NCI-H128 (cell line): ENCODE measurements at regions not wholly inside any gene's neighbourhood (a gene's known extent, or its start where the extent isn't known, plus 50 kb on each side); places are given as distances from the start of the nearest gene placed in this dataset.
"Not testable (repeated sequence)": the region's sequence is repeated elsewhere in the genome, so short reads cannot be mapped to it uniquely, and the experiment has no call there.

Experiments
- DNase-seq: peaks from one replicate; lab custom pipeline; 2025; ENCODE audit not compliant: unreplicated experiment; lab: John Stamatoyannopoulos, UW

DNA sequence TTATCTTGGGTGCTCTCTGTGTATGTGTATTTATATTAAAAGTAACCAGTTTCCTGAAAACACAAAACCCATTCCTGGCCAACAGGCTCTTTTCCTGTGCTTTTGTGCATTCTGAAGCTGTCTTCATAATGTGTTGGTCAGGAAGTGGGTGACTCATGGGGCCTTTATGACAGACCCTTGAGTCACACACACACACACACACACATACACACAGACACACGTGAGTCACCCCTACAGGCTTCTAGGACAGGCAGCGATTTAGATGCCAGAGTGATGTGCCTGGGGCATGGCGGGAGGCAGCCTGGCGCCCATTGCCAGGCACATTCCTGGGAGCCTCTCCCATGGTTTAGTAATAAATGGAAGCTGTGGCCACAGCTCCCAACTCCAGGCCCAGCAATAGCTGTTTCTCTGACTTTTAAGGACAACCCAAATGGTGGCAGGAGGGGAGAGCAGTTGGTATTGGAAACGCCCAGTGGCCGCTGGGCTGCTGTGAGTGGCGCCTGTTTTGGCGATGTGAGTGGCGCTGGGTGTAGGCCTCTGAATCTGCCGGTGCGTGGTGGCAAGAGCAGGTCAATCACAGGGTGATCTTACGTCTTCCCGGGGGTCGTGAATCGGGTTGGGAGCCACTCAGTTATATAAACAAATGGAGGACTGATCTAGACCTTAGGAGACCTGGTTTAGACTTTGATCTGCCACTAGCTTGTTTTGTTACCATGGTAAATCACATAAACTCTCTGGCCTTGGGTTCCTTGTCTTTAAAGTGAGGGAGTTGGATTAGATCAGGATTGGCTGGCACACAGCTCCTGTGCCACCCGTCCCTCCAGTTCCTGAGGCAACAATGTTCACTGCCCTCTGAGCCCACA, 150.7 kb upstream of the DLX2 start:
- no peak for DNase-seq

GRCh38 chr2:172256886-172257285, 154.2 kb upstream of the DLX2 start:
- DNase-seq: no peak

DNA sequence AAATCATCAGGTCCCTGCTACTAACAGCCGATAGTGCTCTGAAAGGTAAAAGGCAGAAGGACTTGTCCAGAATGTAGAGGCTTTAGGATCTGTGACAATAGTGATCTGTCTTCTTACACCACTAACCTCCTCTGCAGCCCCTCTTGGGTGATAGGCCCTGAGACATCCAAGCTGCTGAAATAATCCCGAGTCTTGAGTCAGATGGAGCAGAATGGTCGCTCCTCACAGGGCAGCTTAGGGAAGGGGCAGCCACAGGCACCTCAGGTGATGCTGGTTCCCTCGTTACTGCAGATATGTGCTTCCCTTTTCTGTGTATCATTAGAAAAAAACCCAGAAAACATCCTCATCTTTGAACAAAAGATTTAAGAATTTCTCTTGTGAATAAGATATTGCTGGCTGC, 157.1 kb upstream of the DLX2 start:
- DNase-seq: no peak

DNA sequence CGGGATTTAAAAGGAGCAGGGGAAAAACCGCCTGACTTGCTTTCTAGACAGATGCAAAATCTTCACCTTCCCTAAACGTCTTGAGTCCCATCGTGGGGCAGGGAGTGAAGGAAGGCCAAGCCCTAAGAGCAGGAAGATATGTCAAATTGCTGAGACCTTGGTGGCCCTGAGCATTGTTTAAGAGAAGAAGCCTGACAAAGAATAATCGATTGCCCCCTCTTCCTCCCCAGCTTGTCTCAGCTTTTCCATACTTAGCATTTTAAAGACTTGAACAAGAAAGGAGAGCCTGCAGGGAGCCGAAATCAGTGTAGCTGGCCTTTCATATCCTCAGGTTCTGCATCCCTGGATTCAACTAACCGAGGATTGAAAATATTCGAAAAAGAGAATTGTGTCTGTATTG, 157.6 kb upstream of the DLX2 start:
- DNase-seq: no peak

DNA sequence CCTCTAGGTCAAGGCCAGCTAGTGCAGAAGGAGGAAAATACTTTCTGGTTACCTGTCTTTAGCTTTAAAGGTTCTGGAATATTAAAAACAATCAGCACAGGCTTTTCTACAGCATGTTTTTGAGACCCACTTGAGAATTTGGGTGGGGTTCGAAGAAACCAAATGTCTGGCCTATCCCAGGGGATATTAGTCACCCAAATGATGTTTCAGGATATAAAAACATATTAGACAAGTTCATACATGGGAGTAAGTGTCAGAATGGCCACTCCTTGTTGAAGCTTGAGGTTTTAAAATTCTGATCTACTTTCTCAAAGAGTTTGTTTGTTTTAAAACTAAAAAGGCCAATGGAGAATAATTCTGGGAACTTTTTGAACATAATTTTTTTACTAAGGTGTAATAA, 158.6 kb upstream of the DLX2 start:
- no peak for DNase-seq

DNA sequence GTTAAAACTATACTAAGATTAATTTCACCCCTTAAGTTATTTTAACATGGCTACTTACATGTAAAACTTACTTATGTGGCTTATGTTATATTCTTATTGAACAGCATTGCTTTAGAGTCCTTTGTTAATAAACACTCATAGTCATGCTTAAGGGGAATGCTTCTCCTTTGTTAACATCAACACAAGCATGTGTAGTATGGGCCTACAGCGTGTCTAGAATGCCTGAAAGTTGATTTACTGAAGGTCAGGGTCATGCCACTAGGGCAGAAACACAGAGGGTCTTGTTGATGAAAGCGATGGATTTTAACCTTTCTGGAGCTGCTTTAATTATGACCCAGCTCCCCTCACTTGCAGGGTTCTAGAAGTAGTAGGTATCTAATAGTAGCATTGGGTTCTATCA, 159.8 kb upstream of the DLX2 start:
- DNase-seq: no peak

- DNase-seq: not testable (repeated sequence)
Measured at GRCh38 chr2:172264820-172265219, 162.1 kb upstream of the DLX2 start.

GRCh38 chr2:172269507-172270244, 157.7 kb upstream of the ITGA6 start:
- not testable (repeated sequence) for DNase-seq

DNA sequence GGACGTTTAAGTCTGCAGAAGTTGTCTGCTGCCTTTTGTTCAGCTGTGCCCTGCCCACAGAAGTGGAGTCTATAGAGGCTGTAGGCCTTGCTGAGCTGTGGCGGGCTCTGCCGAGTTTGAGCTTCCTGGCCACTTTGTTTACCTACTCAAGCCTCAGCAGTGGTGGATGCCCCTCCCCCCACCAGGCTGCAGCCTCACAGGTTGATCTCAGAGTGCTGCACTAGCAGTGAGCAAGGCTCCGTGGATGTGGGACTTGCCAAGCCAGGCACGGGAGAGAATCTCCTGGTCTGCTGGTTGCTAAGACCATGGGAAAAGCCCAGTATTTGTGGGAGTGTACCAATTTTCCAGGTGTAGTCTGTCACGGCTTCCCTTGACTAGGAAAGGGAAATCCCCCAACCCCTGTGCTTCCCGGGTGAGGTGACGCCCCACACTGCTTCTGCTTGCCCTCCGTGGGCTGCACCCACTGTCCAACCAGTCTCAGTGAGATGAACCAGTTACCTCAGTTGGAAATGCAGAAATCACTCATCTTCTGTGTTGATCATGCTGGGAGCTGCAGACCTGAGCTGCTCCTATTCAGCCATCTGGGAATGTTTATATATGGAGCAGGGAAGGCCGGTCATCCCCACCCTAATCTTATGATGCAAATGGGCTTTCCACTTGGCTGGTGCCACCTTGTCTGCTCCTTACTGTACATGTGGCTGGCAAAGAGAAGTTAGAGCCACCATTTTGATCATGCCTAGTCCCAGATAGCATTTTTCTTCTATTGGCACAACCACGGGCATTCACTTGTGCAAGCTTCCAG, 156.9 kb upstream of the ITGA6 start:
- DNase-seq: no peak

DNA sequence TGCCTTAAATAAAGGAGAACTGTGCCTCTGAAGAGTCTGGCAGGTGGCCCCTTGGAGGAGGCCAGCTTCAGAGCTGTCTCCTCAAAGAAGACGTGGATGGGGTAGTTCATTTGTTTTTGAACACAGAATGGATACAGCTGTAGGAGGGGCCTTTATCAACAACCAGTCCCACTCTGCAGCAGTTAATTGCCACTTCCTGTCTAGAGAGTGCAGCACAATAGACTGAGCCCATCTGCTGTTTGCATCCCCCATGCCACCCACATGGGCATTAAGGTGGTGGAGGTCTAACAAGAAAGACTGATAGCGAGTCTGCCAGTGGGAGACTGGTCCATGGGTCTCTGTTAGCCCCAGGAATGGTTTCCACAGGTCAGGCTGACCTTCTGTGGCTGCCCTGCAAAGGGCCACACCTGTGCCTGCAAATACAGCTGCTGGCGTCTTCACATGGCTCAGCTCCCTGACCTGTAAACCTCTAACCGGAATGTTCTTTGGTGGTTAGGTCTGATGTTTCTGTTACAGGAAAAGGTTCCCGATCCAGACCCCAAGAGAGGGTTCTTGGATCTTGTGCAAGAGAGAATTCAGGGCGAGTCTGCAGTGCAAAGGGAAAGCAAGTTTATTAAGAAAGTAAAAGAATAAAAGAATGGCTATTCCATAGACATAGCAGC, 153.3 kb upstream of the ITGA6 start:
- DNase-seq: no peak

- no peak for DNase-seq
Measured at GRCh38 chr2:172275239-172275638, 152.1 kb upstream of the ITGA6 start.

- no peak for DNase-seq
Measured at GRCh38 chr2:172276961-172277360, 150.4 kb upstream of the ITGA6 start.

DNA sequence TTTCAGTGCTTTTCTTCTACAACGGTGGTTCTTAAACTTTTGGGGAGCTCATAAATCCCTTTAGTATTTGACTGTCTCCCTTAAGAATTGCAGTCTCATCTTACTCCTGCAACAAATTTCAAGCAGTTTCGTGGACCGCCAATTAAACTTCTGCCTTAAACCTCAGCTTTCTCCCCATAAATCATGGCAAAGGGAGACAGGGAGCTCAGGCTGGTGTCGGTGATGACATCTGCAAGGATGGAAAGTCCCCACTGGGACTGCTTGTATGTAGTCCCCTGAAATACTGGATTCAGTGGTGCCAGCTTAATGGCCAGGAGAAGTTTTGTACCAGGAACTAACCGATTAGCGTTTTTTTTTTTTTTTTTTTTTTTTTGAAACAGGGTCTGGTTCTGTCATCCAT, 148.7 kb upstream of the ITGA6 start:
- no peak for DNase-seq

GRCh38 chr2:172279214-172279613, 148.2 kb upstream of the ITGA6 start:
- no peak for DNase-seq

DNA sequence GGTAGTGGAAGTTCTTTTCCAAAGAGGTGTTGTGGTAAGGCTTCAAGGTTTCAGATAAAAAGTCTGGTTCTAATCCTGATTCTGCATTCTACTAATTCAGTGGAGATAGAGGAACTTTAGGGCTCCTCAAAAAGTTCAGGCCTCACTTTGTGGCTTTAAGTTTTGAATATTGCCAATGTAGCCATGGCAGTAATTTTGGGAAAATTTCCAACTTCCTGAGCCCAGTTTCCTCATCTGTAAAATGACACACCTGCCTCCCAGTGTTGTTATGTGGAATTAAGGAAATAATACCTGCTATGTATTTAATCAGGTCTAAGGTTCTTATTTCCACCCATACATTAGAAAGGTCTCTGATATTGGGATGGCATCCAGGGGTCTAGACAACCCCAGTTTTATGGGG, 147.6 kb upstream of the ITGA6 start:
- DNase-seq: no peak

DNA sequence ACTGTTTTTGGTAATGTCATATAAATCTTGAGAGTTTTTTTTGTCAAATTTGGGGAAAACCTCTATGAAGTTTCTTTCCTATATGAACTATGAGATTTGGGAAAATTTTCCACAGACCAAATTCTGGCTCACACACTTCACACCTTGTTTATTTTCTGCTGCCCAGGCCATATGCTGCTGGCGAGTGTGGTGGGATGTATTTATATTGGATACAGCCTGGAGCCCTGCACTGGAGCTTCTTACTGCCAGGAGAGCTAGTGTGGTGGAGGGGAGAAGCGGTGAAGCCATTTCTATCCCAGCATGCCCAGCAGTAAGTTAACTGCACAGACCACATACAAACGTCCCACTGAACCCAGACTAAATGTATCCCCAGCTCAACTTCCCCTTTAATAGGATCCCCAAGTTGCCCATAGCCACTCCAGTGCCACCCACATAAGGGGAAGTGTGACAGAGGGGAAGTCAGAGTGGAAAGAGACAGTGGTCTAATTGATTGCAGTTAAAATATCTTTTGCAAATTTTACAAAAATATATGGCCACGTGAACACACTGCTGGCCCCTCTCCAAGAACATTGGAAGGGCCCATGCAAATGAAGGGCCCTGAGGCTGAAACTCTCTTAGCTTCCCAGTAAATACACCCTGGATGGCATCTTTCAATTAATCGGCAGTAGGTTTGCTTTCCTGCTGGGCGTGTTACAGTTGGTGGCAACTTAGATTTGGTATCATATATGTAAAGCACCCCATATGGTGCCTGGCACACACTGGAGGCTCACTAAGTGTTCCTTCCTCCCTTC, 146.6 kb upstream of the ITGA6 start:
- DNase-seq: no peak

DNA sequence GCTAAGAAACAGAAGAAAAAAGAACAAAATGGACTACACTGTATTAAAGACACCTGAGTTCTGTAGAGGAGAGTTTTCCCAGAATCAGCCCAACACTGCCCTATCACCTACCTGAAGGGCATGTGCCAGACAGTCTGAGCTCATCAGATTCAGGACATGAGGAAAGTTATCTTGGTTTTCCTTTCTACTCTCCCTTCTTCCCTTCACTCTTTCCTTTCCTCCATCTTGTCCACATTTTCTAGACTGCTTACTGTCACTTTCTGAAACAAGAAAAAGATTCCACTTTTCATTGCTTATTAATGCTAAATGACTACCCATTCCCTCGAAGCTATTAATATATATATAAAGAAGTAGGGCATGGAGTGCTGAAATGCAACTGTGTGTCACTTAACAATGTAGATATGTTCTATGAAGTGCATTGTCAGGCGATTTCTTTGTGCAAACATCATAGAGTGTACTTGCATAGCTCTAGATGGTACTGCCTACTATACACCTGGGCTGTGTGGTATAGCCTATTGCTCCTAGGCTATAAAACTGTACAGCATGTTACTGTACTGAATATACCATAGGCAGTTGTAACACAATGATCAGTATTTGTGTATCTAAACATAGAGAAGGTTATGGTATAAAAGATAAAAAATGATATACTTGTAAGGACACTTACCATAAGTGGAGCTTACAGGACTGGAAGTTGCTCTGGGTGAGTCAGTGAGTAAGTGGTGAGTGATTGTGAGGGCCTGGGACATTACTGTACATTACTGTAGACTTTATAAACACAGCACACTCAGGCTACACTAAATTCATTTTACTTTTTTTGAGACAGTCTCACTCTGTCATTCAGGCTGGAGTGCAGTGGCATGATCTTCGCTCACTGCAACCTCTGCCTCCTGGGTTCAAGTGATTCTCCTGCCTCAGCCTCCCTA, 145.5 kb upstream of the ITGA6 start:
- DNase-seq: no peak

DNA sequence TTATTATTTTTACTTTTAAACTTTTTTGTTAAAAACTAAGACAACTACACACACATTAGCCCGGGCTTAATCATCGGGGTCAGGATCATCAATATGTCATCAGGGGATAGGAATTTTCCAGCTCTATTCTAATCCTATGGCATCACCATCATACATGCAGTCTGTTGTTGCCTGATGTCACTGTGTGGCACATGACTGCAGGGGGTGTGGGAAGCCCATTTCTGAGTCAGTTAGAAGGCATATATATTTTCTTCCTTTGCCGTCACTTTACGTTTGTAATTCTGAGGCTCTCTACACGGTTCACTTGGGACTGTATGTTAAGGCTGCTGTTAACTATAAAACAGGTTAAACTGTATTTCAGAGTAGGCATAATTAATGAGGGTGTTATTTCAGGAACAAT, 144.4 kb upstream of the ITGA6 start:
- DNase-seq: no peak

DNA sequence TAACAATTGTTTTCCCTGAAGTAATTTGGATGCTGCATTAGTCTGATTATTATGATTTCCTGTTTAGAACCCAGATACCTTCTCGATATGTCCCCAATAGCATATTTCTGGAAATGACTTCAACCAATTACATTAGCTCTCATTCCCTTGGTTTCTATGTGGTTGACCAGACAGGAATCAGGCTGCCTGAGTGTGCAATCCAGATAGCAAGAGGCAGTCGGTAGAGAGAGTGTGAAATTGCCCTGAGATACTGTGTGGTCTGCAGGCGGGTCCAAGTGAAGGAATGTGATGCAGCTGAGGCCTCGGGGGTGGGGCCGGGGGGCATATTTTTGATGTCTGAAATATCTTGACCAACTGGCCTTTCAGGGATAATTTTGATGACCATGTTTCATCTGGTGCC, 143.9 kb upstream of the ITGA6 start:
- DNase-seq: no peak
